GM12892 (cell line): ENCODE measurements at regions not wholly inside any gene's neighbourhood (a gene's known extent, or its start where the extent isn't known, plus 50 kb on each side); places are given as distances from the start of the nearest gene placed in this dataset.

ENCODE experiments used
- DNase-seq: peaks from one replicate; pipeline ENCODE4 v3.0.0; 2011; ENCODE audit not compliant: insufficient read length
- FAIRE-seq: peaks from 2 replicates; lab custom pipeline; 2011; peaks lifted over from hg19 to GRCh38; lab: Jason Lieb, UNC
- POLR2A ChIP-seq: IDR thresholded peaks from 2 replicates; pipeline ENCODE4 v1.6.1; 2011; ENCODE audit warnings: low read depth, low read length, control low read depth
- POLR2AphosphoS5 ChIP-seq: IDR thresholded peaks from 2 replicates; pipeline ENCODE4 v1.6.1; 2011; ENCODE audit warnings: low read depth, low read length, control low read depth
- TAF1 ChIP-seq: IDR thresholded peaks from 2 replicates; pipeline ENCODE4 v1.6.1; 2011; ENCODE audit warnings: low read depth, mild to moderate bottlenecking, control low read depth, low read length, borderline replicate concordance

DNA sequence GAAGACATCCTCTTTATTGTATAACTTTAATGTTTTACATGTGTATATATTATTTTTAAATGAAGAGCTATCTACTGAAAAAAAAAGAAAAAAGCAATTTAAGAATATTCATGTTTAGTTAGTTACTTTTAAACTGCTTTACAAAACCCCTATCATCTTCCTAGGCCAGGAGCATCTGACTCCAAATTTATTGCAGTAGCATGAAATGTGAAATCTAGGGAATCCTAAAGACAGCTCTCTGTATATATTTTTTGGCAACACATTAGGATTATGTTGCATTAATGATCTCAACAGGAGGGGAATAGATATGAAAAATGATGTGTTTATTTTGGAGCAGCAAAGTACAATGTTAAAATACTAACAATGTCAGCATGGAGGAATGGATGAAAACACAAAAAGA lies 158.3 kb downstream of the CNTN3 start:
- DNase-seq (no peak), FAIRE-seq (no peak)
- TF ChIP-seq POLR2A: no peak
- no peak for TF ChIP-seq POLR2AphosphoS5
- no peak for TF ChIP-seq TAF1

DNA sequence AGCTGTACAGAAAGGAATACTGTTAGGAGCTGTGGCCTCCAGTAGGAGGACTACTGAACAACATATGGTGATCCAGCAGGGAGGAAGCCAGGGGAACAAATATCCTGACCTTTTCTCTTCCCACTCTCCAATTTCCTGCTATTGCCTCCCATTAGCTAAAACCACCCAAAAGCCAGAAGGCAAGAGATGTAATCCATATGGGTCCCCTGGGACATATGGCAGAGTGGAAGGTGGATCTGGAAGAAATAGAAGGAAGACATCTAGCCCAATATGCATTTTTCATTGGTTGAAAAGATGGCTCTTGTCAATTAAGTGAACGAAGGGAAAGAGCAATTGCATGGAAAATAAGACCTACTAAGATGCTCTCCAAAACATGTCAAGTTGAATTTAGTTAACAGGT lies 167.2 kb downstream of the CNTN3 start:
- no peak for DNase-seq
- no peak for FAIRE-seq
- TF ChIP-seq TAF1 (no peak), POLR2AphosphoS5 (no peak), POLR2A (no peak)

DNA sequence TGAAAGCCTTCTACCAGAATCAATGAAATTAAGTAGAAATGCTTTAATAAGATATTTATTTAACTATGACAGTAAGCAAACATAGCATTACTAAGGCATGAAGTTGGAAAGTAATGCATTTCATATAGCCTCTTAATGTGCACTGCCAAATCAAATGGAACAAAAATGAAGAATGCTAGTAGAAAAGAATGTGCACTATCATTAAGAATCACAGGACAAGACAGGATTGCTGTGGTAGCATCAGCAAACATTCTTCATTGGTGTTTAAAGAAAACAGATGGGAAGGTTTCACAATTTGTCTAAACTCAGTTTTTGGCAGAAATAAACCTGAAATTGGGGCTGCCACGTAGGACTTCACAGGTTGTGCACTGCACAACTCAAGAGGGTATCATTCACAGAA lies 168.9 kb downstream of the CNTN3 start:
- no peak for FAIRE-seq
- no peak for DNase-seq
- TF ChIP-seq POLR2AphosphoS5 (no peak), TAF1 (no peak), POLR2A (no peak)

DNA sequence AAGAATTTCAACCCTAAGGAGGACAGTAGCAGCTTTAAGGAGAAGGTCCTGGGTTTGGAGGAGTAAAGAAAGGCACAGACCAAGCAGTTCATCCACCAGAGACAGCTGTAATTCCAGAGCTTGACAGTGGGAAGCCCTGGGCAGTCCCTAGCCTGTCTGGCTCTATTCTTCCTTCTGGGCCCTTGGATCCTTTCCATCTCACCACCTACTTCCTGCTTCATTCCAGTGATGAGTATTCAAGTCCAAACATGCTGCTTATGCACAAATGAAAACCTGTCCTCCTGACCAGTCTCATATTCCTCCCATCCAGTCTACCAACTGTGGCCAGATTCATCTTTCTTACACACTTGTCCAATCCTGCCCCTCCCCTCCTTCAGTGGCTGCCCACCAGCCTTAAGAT lies 171.4 kb downstream of the CNTN3 start:
- FAIRE-seq (no peak), DNase-seq (no peak)
- TF ChIP-seq POLR2AphosphoS5 (no peak), POLR2A (no peak), TAF1 (no peak)

DNA sequence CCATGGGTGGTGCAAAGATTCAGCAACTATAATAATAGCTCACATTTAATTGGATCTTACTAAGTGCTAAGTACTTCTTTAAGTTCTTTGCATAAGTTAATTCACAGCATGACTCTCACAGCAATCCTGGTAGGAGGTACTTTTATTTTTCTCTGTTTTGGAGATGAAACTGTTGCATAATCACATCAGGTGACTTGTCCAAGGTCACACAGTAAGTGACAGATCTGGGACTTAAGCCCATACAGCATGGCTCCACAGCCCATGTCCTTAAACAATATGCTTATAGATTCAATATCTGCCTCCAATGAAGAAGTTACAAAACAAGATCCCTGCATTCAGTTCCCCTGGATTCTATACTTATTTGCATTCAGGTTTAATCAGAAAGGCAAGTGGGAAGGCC lies 171.8 kb downstream of the CNTN3 start:
- DNase-seq (no peak), FAIRE-seq (no peak)
- TF ChIP-seq POLR2A (no peak), TAF1 (no peak), POLR2AphosphoS5 (no peak)

DNA sequence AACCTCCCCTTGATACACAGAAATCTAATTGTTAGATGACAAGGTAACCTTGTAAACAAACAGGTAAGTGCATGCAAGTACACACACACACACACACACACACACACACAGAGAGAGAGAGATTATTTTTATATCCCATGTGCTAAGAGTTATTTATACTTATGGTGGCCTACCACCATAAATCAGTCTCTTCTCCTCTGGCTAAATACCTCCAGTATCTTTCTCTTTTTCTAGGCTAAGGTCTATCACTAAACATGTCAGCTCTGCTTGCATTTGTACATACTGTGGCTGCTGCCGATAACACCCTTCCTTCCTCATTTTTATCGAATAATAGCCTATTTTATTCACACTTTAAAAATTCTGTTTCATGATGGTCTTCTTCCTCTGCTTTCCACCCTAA lies 172.4 kb downstream of the CNTN3 start:
- no peak for FAIRE-seq
- no peak for DNase-seq

DNA sequence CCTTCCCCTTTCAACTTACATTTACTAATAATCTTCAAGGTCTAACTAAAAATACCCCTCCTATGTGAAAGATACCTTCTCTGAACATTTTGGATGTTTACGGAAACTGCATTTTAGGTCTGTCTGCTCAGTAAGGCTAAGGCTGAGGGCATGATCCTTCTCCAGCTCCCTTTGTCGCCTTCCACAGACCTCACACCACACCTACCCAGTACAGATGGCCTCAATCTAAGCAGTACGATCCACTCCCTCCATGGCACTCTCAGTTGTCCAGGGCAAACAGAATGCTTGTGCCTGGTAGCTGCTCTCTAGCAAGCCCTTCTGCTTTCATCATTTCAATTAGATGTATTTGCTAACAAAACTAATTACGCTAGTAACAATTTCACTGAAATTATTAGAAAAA lies 178.3 kb downstream of the CNTN3 start:
- TF ChIP-seq TAF1 (no peak), POLR2A (no peak), POLR2AphosphoS5 (no peak)
- no peak for FAIRE-seq
- no peak for DNase-seq

More for the DNA sequence above, 172.4 kb downstream of the CNTN3 start:
- no peak for TF ChIP-seq POLR2AphosphoS5
- no peak for TF ChIP-seq POLR2A
- no peak for TF ChIP-seq TAF1

DNA sequence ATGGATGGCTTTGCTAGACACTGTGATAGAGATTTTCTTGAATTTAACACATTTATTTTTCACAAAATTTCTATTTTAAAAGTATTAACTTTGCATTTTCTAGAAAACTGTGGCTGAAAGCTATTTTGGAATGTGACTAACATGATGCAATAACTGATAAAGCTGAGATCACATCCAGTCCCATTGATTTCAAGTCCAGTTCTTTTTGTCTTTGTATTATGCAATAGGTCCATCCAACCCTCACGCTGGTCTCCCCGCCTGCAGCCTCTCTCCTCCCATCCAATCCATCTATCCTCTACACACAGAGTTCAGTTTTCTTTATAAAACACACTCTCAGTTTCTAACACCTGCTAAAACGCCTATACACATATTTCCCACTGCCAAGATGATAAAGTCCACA lies 178.8 kb downstream of the CNTN3 start:
- TF ChIP-seq POLR2A (no peak), POLR2AphosphoS5 (no peak), TAF1 (no peak)
- DNase-seq: no peak
- FAIRE-seq: no peak

DNA sequence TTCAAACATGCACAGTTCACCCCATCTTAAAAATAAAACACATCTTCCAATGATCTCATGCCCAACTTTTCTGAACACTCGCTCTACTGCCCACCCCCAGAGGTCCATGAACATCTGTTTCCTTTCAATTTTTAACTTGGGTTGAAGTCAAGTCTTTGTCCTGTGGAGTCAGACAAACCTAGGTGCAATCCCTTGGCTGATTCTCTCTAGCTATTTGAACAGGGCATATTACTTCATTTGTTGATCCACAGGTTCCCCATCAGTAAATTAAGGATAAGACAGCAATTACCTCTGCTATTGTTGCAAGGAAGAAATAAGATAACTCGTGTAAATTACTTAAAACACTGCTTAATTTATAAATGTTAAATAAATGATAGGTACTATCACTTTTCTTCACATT lies 180.1 kb downstream of the CNTN3 start:
- FAIRE-seq: no peak
- TF ChIP-seq POLR2AphosphoS5 (no peak), POLR2A (no peak), TAF1 (no peak)

DNA sequence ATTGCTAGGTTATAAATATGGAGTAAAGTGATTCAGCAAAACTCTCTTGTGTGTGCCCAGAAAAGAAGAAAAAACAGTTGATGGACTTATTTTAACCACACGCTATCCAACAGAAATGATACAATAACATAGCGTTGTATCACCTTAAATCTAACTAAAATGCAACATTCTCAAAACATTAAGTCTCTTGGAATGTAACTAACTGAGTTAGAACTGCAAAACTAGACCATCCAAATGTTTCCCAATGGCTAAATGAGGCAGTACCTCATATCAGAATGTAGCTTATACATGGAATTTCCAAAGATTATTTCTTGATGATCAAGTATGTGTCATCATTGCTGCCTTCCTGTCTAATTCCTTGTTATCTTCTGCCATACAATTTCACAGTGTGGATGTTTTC lies 187.9 kb downstream of the CNTN3 start:
- TF ChIP-seq TAF1 (no peak), POLR2AphosphoS5 (no peak), POLR2A (no peak)
- DNase-seq: no peak
- no peak for FAIRE-seq

More for the DNA sequence above, 180.1 kb downstream of the CNTN3 start:
- no peak for DNase-seq

DNA sequence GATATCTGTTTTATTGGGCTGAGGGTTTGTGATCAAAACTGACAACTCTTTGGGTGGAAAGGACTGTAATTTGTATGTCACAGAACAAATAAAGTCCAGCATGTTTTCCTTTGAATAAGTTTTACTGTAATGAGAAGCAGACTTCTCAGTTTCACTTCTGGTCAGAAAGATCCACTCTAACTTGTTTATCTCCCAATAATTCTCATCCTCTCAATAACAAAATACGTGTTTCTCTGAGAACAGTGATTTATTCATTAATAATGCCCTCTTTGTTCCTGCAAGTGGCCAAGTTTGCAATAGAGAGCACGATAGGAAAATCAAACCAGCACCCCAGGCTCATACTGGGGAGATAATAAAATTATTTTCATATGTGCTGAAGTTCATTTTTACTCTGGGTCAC lies 190.6 kb downstream of the CNTN3 start:
- no peak for TF ChIP-seq POLR2A
- TF ChIP-seq TAF1: no peak
- TF ChIP-seq POLR2AphosphoS5: no peak
- DNase-seq (no peak), FAIRE-seq (no peak)

DNA sequence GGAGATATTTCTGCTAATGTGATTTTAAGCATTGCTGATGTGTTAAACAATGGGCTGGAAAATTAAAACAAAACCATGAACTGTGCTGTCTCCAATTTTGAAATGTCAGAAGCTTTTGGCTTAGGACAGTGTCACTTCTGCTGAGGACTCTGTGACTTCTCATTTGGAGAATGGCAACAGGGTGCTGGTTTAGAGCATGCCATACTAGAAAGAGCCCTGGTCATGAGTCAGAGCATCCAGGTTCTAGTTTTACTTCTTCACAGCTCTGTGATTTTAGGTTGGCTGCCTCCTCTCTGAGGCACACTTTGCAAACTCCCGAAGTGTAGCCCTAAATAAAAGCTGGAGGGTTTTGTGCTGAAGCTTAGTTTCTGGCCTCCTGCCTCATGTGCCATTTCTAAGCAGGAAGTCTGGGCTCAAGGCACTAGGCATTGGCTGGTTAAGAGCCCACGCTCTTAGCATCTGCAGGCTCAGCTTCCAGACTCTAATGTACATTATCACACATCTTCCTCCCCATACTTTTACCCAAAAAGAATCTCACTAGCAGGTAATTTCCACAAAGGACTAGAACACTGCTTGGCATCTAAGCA lies 193.8 kb downstream of the CNTN3 start:
- TF ChIP-seq POLR2A: no peak
- TF ChIP-seq TAF1: no peak
- TF ChIP-seq POLR2AphosphoS5: no peak
- no peak for DNase-seq
- FAIRE-seq: no peak
